IMR-90 (cell line): ENCODE measurements at regions not wholly inside any gene's neighbourhood (a gene's known extent, or its start where the extent isn't known, plus 50 kb on each side); places are given as distances from the start of the nearest gene placed in this dataset.

Source experiments
- ATAC-seq: fragments of 200-7000 bp; cut with Tn5 transposase; 2 replicates; pipeline ENCODE4 v1.9.1; 2020; ENCODE audit warnings: low read depth, mild to moderate bottlenecking, moderate library complexity
- BruUV-seq: library from RNA; stranded (reverse); fragments of 400-500 nt; replicated peaks from 2 replicates; lab custom pipeline; 2021; lab: Mats Ljungman, UMichigan
- CTCF ChIA-PET: fragments of 300-600 bp; formaldehyde crosslinking; extraction: SDS; loops from one replicate; lab custom pipeline; 2021; ENCODE audit warnings: antibody characterized with exemption; lab: Yijun Ruan, JAX
- POLR2A ChIA-PET: fragments of 300-600 bp; sonication (Branson Sonifier 250); formaldehyde crosslinking; loops from one replicate; lab custom pipeline; 2022; ENCODE audit warnings: antibody characterized with exemption; ENCODE audit not compliant: unreplicated experiment; lab: Charles Lee
- DNase-seq: peaks from one replicate; pipeline ENCODE4 v3.0.0; 2013
- H2AFZ ChIP-seq: replicated peaks from 2 replicates; pipeline ENCODE3; 2013; ENCODE audit warnings: low read length, mild to moderate bottlenecking; ENCODE audit not compliant: poor library complexity
- H2AK5ac ChIP-seq: 2 replicates; pipeline ENCODE4 v1.6.1; 2013; ENCODE audit warnings: low read depth, low read length, inconsistent platforms
- H2AK9ac ChIP-seq: replicated peaks from 2 replicates; pipeline ENCODE3; 2013; ENCODE audit warnings: mild to moderate bottlenecking, low read depth, low read length, moderate library complexity; ENCODE audit not compliant: poor library complexity
- H2BK120ac ChIP-seq: 2 replicates; pipeline ENCODE4 v1.6.1; 2013; ENCODE audit warnings: low read depth, low read length, inconsistent platforms
- H2BK15ac ChIP-seq: 3 replicates; pipeline ENCODE4 v1.6.1; 2013; ENCODE audit warnings: low read depth, low read length, inconsistent platforms
- H2BK20ac ChIP-seq: 2 replicates; pipeline ENCODE4 v1.6.1; 2013; ENCODE audit warnings: low read depth, mild to moderate bottlenecking, inconsistent platforms, low read length, moderate library complexity
- H2BK5ac ChIP-seq: 2 replicates; pipeline ENCODE4 v1.6.1; 2013; ENCODE audit warnings: mild to moderate bottlenecking, low read depth, low read length, inconsistent platforms; ENCODE audit not compliant: poor library complexity, severe bottlenecking
- H3K14ac ChIP-seq: replicated peaks from 2 replicates; pipeline ENCODE4 v1.6.1; 2013; ENCODE audit warnings: low read depth, low read length, inconsistent platforms
- H3K18ac ChIP-seq: 2 replicates; pipeline ENCODE4 v1.6.1; 2013; ENCODE audit warnings: low read depth, low read length, control low read depth
- H3K23ac ChIP-seq: 2 replicates; pipeline ENCODE4 v1.6.1; 2013; ENCODE audit warnings: low read depth, low read length, inconsistent platforms
- H3K27ac ChIP-seq: 2 replicates; pipeline ENCODE4 v1.5.1; 2013; ENCODE audit warnings: mild to moderate bottlenecking, control low read depth, low read length; ENCODE audit not compliant: insufficient read depth
- H3K27me3 ChIP-seq: 2 replicates; pipeline ENCODE4 v1.6.1; 2013; ENCODE audit warnings: low read length; ENCODE audit not compliant: control insufficient read depth, insufficient read depth
- H3K36me3 ChIP-seq: 2 replicates; pipeline ENCODE4 v1.6.1; 2013; ENCODE audit warnings: low read length, mixed read lengths; ENCODE audit not compliant: control insufficient read depth, insufficient read depth
- H3K4ac ChIP-seq: 2 replicates; pipeline ENCODE4 v1.6.1; 2013; ENCODE audit warnings: low read depth, low read length, inconsistent platforms
- H3K4me1 ChIP-seq: 2 replicates; pipeline ENCODE4 v1.6.1; 2013; ENCODE audit warnings: low read length, mixed read lengths; ENCODE audit not compliant: control insufficient read depth, insufficient read depth
- H3K4me2 ChIP-seq: 2 replicates; pipeline ENCODE4 v1.6.1; 2013; ENCODE audit warnings: low read depth, mild to moderate bottlenecking, control low read depth, low read length, moderate library complexity
- H3K4me3 ChIP-seq: 2 replicates; pipeline ENCODE4 v1.5.1; 2013; ENCODE audit warnings: low read depth, mild to moderate bottlenecking, control low read depth, low read length, moderate library complexity; ENCODE audit not compliant: insufficient read depth
- H3K56ac ChIP-seq: 2 replicates; pipeline ENCODE4 v1.6.1; 2013; ENCODE audit warnings: low read length, inconsistent platforms; ENCODE audit not compliant: insufficient read depth; ENCODE audit errors: extremely low read depth
- H3K79me1 ChIP-seq, 2 experiments: 2 replicates each; pipeline ENCODE4 v1.6.1; 2013; ENCODE audit warnings: low read length in 2 of 2, inconsistent platforms in 1 of 2, low read depth in 1 of 2
- H3K9ac ChIP-seq: 2 replicates; pipeline ENCODE4 v1.6.1; 2013; ENCODE audit warnings: low read depth, low read length, control low read depth
- H3K9me1 ChIP-seq: 2 replicates; pipeline ENCODE4 v1.6.1; 2013; ENCODE audit warnings: low read length, inconsistent platforms; ENCODE audit not compliant: insufficient read depth
- H3K9me3 ChIP-seq: 2 replicates; pipeline ENCODE4 v1.6.1; 2013; ENCODE audit warnings: low read length; ENCODE audit not compliant: control insufficient read depth, insufficient read depth
- H4K20me1 ChIP-seq: 2 replicates; pipeline ENCODE4 v1.6.1; 2013; ENCODE audit warnings: low read length, inconsistent platforms; ENCODE audit not compliant: insufficient read depth
- H4K5ac ChIP-seq: 2 replicates; pipeline ENCODE4 v1.6.1; 2013; ENCODE audit warnings: mild to moderate bottlenecking, low read depth, low read length, control low read depth
- H4K8ac ChIP-seq, 2 experiments: 2 replicates each; pipeline ENCODE4 v1.6.1; 2013; ENCODE audit warnings: low read depth in 2 of 2, low read length in 2 of 2, control low read depth in 1 of 2, inconsistent platforms in 1 of 2
- H4K91ac ChIP-seq: 2 replicates; pipeline ENCODE4 v1.6.1; 2013; ENCODE audit warnings: low read depth, low read length, inconsistent platforms; ENCODE audit not compliant: insufficient read depth
- ELK1 ChIP-seq: fragments of 150-350 bp; IDR thresholded peaks from 2 replicates; pipeline ENCODE4 v1.6.1; 2016; ENCODE audit warnings: low read depth, mild to moderate bottlenecking, low read length, moderate library complexity, borderline replicate concordance
- FOS ChIP-seq: fragments of 150-350 bp; IDR thresholded peaks from 2 replicates; pipeline ENCODE4 v1.6.1; 2016; ENCODE audit warnings: low read depth, low read length
- WGBS, 2 experiments: methylation state at CpG; one replicate each; pipeline versions ENCODE4 v1.1.5 to v1.1.7; 2013; ENCODE audit warnings: missing lambda C conversion rate in 2 of 2; ENCODE audit not compliant: insufficient read length in 1 of 2; ENCODE audit errors: extremely low coverage in 2 of 2; 5-methylcytosine and 5-hydroxymethylcytosine counted together
- dilution Hi-C: fragments of 300-500 bp; cut with HindIII; formaldehyde crosslinking; loops from one replicate; pipeline ENCODE4 v1.14.3; 2018; ENCODE audit warnings: low sequenced_read_pairs; ENCODE audit not compliant: unreplicated experiment
- in situ Hi-C: fragments of 300-500 bp; cut with MboI; formaldehyde crosslinking; loops from 3 replicates; pipeline ENCODE4 v1.14.3; 2019; ENCODE audit warnings: low sequenced_read_pairs, inconsistent platforms, mixed read lengths
- intact Hi-C: fragments of 100-400 bp; cut with micrococcal nuclease; formaldehyde crosslinking; loops from 2 replicates; pipeline ENCODE4 v1.10.0; 2022

GRCh38 chr4:132114885-132115284 is 1034.2 kb upstream of the PCDH10 start:
- no peak overlapping the region for H3K14ac ChIP-seq
- ChIA-PET CTCF (no interaction called here), POLR2A (no interaction called here)
- no peaks in the 10 kb centered on the region for H3K9me1 ChIP-seq
- no peaks in the 10 kb centered on the region for H3K36me3 ChIP-seq
- H3K9me3 ChIP-seq, result no peaks in the 10 kb centered on the region
- H3K18ac ChIP-seq, result peak overlapping the region; percentile 78; the same call in 1 of the 2 replicates
- no peak overlapping the region for H3K27ac ChIP-seq
- H3K79me1 ChIP-seq, result no peaks in the 10 kb centered on the region
- H3K4me3 ChIP-seq, result no peak overlapping the region
- DNase-seq, result peak; percentile 85
- H2BK15ac ChIP-seq, result no peak overlapping the region
- no peaks in the 10 kb centered on the region for H4K20me1 ChIP-seq
- H2AK5ac ChIP-seq, result no peak overlapping the region
- H3K27me3 ChIP-seq, result no peaks in the 10 kb centered on the region
- no peak overlapping the region for H3K23ac ChIP-seq
- WGBS, 2 experiments, result no CpG with 5 or more reads among the region's 1 CpG
- H4K8ac ChIP-seq, result no peak overlapping the region
- H4K5ac ChIP-seq, result no peak overlapping the region
- intact Hi-C loops, result no loop called here
- no peak overlapping the region for H4K91ac ChIP-seq
- in situ Hi-C loops, result no loop called here
- no peak overlapping the region for H2AK9ac ChIP-seq
- no peak overlapping the region; the same call in 1 of the 2 replicates for H2BK120ac ChIP-seq
- H3K56ac ChIP-seq, result no peak overlapping the region
- no peak overlapping the region for H3K9ac ChIP-seq
- peak; percentile 91 for ATAC-seq
- TF ChIP-seq FOS (peak; percentile 24; the same call in 1 of the 2 replicates), ELK1 (no peak)
- peak overlapping the region; percentile 31; the same call in 1 of the 2 replicates for H3K4me2 ChIP-seq
- no TSS peak for BruUV-seq
- H3K4me1 ChIP-seq, result peaks cover 3% of the 10 kb centered on the region
- no peak overlapping the region for H2AFZ ChIP-seq
- H3K4ac ChIP-seq, result no peak overlapping the region
- H2BK20ac ChIP-seq, result no peak overlapping the region
- peak overlapping the region; percentile 5 for H2BK5ac ChIP-seq
- dilution Hi-C loops, result no loop called here
